K562 (cell line): ENCODE measurements at regions not wholly inside any gene's neighbourhood (a gene's known extent, or its start where the extent isn't known, plus 50 kb on each side); places are given as distances from the start of the nearest gene placed in this dataset.

ENCODE experiments used
- ATAC-seq: fragments of 200-7000 bp; cut with Tn5 transposase; 3 replicates; pipeline ENCODE4 v1.9.1; 2020; ENCODE audit warnings: moderate library complexity
- BruUV-seq: library from RNA; stranded (reverse); fragments of 400-500 nt; replicated peaks from 2 replicates; lab custom pipeline; 2021; lab: Mats Ljungman, UMichigan
- CTCF ChIA-PET: fragments of 300-600 bp; formaldehyde crosslinking; extraction: SDS; loops from one replicate; lab custom pipeline; 2021; ENCODE audit warnings: low intra/inter-chr PET ratio; lab: Yijun Ruan, JAX
- POLR2A ChIA-PET: fragments of 300-600, 350-650 bp; sonication (Branson Sonifier 250); formaldehyde crosslinking; extraction: SDS; loops from one replicate; lab custom pipeline; 2021; ENCODE audit warnings: antibody characterized with exemption, inconsistent platforms; lab: Yijun Ruan, JAX
- DNase-seq, 4 experiments: peaks; one replicate each; pipeline versions ENCODE4 v3.0.0 to v3.0.0-alpha.2; 2011 to 2018; ENCODE audit warnings: low spot score in 3 of 4, mixed read lengths in 3 of 4; ENCODE audit errors: extremely low read depth in 1 of 4
- FAIRE-seq: peaks from 2 replicates; lab custom pipeline; 2011; peaks lifted over from hg19 to GRCh38; lab: Jason Lieb, UNC
- H2AFZ ChIP-seq: 2 replicates; pipeline ENCODE4 v1.6.0; 2011; ENCODE audit warnings: low read depth, low read length, control low read depth, inconsistent platforms
- H3K27ac ChIP-seq: fragments of 200-600 bp; 3 replicates; pipeline ENCODE4 v1.8.0; 2011; ENCODE audit warnings: low read depth, mild to moderate bottlenecking, control low read depth, inconsistent platforms, low read length, moderate library complexity, mixed read lengths; ENCODE audit errors: extremely low read depth
- H3K27me3 ChIP-seq, 2 experiments: fragments of 300-600 bp in 1 of 2; 2 replicates in 1 of 2; 3 replicates in 1 of 2; pipeline versions ENCODE4 v1.6.0 to v1.8.0; 2011; ENCODE audit warnings: inconsistent platforms in 2 of 2, low read length in 2 of 2, mild to moderate bottlenecking in 1 of 2, mixed read lengths in 1 of 2, moderate library complexity in 1 of 2; ENCODE audit not compliant: control insufficient read depth in 2 of 2, insufficient read depth in 2 of 2
- H3K36me3 ChIP-seq: fragments of 300-600 bp; 3 replicates; pipeline ENCODE4 v1.8.0; 2011; ENCODE audit warnings: mild to moderate bottlenecking, low read length, inconsistent platforms; ENCODE audit not compliant: control insufficient read depth, insufficient read depth
- H3K4me1 ChIP-seq, 2 experiments: fragments of 200-600 bp in 1 of 2; replicated peaks in 1 of 2; 2 replicates in 1 of 2; 3 replicates in 1 of 2; pipeline versions ENCODE4 v1.5.1 to v1.8.0; 2011; ENCODE audit warnings: inconsistent platforms in 2 of 2, low read length in 2 of 2, mild to moderate bottlenecking in 1 of 2, mixed read lengths in 1 of 2, moderate library complexity in 1 of 2; ENCODE audit not compliant: control insufficient read depth in 2 of 2, insufficient read depth in 2 of 2
- H3K4me2 ChIP-seq: 2 replicates; pipeline ENCODE4 v1.6.1; 2011; ENCODE audit warnings: low read length, control low read depth, inconsistent platforms, mixed read lengths; ENCODE audit not compliant: insufficient read depth
- H3K4me3 ChIP-seq: fragments of 200-600 bp; sonication (generic), shearing (Covaris generic); 2 replicates; pipeline ENCODE4 v1.5.1; 2016; ENCODE audit warnings: control low read depth, inconsistent platforms
- H3K79me2 ChIP-seq: fragments of 200-600 bp; 3 replicates; pipeline ENCODE4 v1.8.0; 2011; ENCODE audit warnings: low read length, inconsistent platforms; ENCODE audit not compliant: control insufficient read depth, insufficient read depth
- H3K9ac ChIP-seq, 2 experiments: 2 replicates each; pipeline versions ENCODE4 v1.6.0 to v1.6.1; 2011; ENCODE audit warnings: low read depth in 2 of 2, low read length in 2 of 2, control low read depth in 1 of 2, inconsistent platforms in 1 of 2, mild to moderate bottlenecking in 1 of 2, mixed read lengths in 1 of 2; ENCODE audit not compliant: insufficient read depth in 1 of 2
- H3K9me1 ChIP-seq: one replicate; pipeline ENCODE4 v1.6.0; 2011; ENCODE audit warnings: inconsistent platforms, mild to moderate bottlenecking, low read length, moderate library complexity; ENCODE audit not compliant: control insufficient read depth, insufficient read depth
- H3K9me3 ChIP-seq: replicated peaks from 2 replicates; pipeline ENCODE4 v1.5.1; 2011; ENCODE audit warnings: low read depth, low read length, inconsistent platforms; ENCODE audit not compliant: control insufficient read depth, insufficient read depth
- H4K20me1 ChIP-seq: replicated peaks from 2 replicates; pipeline ENCODE4 v1.6.1; 2011; ENCODE audit warnings: low read length, inconsistent platforms, mixed read lengths; ENCODE audit not compliant: control insufficient read depth, insufficient read depth
- ASH1L ChIP-seq: fragments of 450-650 bp; IDR thresholded peaks from 2 replicates; pipeline ENCODE4 v1.6.1; 2018; ENCODE audit warnings: borderline replicate concordance, mild to moderate bottlenecking, low read depth; ENCODE audit not compliant: partially characterized antibody
- ELF4 ChIP-seq: fragments of 450-650 bp; formaldehyde crosslinking; IDR thresholded peaks from 2 replicates; pipeline ENCODE4 v1.4.0; 2022; ENCODE audit warnings: missing genetic modification characterization
- FOXA1 ChIP-seq: fragments of 450-650 bp; IDR thresholded peaks from 2 replicates; pipeline ENCODE4 v1.6.1; 2016; ENCODE audit warnings: mild to moderate bottlenecking, borderline replicate concordance
- HNRNPL ChIP-seq: fragments of 200-400 bp; formaldehyde crosslinking; IDR thresholded peaks from 2 replicates; pipeline ENCODE4 v1.6.1; 2017; ENCODE audit warnings: low read depth, mild to moderate bottlenecking, low read length
- MCM5 ChIP-seq: fragments of 450-650 bp; IDR thresholded peaks from 2 replicates; pipeline ENCODE4 v1.6.1; 2016; ENCODE audit warnings: low read depth
- NR2F6 ChIP-seq: fragments of 450-650 bp; formaldehyde crosslinking; IDR thresholded peaks from 2 replicates; pipeline ENCODE4 v1.4.0; 2020; ENCODE audit warnings: mild to moderate bottlenecking
- PHF20 ChIP-seq: fragments of 450-650 bp; IDR thresholded peaks from 2 replicates; pipeline ENCODE4 v1.6.1; 2018; ENCODE audit not compliant: partially characterized antibody
- PREB ChIP-seq: sonication (generic); formaldehyde crosslinking; IDR thresholded peaks from 2 replicates; pipeline ENCODE4 v1.8.1; 2023; ENCODE audit warnings: mild to moderate bottlenecking, missing genetic modification reagents
- SRSF3 ChIP-seq: fragments of 200-400 bp; formaldehyde crosslinking; IDR thresholded peaks from 2 replicates; pipeline ENCODE4 v1.6.1; 2016; ENCODE audit warnings: mild to moderate bottlenecking, low read length, moderate library complexity; ENCODE audit not compliant: insufficient read depth
- TCF7 ChIP-seq: sonication (generic); IDR thresholded peaks from 2 replicates; pipeline ENCODE4 v1.6.1; 2016; ENCODE audit warnings: antibody characterized with exemption, borderline replicate concordance
- ZKSCAN8 ChIP-seq: fragments of 200-800 bp; sonication (Bioruptor generic); IDR thresholded peaks from 2 replicates; pipeline ENCODE4 v1.6.1; 2016; ENCODE audit warnings: missing genetic modification characterization, missing compliant biosample characterization
- WGBS: fragments of 100-300 bp; shearing (Covaris generic); methylation state at CpG from one replicate; pipeline ENCODE4 v1.1.6; 2016; ENCODE audit warnings: low coverage, mixed read lengths; ENCODE audit not compliant: insufficient coverage; ENCODE audit errors: missing lambda C conversion rate; 5-methylcytosine and 5-hydroxymethylcytosine counted together
- in situ Hi-C: fragments of 300-500 bp; cut with MboI; formaldehyde crosslinking; loops from 4 replicates; pipeline ENCODE4 v1.15.0; 2018; ENCODE audit warnings: inconsistent platforms, mixed read lengths
- intact Hi-C: fragments of 100-400 bp; cut with micrococcal nuclease; formaldehyde crosslinking; loops from 2 replicates; pipeline ENCODE4 v1.14.2; 2022
- TF ChIP-seq, protein P1 (sequence below): fragments of 450-650 bp; formaldehyde crosslinking; IDR thresholded peaks from 2 replicates; pipeline ENCODE4 v1.4.0; 2020; ENCODE audit warnings: mild to moderate bottlenecking, moderate library complexity
- TF ChIP-seq, protein P2 (sequence below), 2 experiments: fragments of 450-650 bp in 1 of 2; sonication (generic) in 1 of 2; formaldehyde crosslinking; conservative IDR thresholded peaks; 2 replicates each; pipeline versions ENCODE4 v1.4.0 to v1.8.1; 2020 to 2022; ENCODE audit warnings: mild to moderate bottlenecking in 1 of 2, missing genetic modification reagents in 1 of 2
- TF ChIP-seq, protein P3 (sequence below): sonication (generic); formaldehyde crosslinking; IDR thresholded peaks from 2 replicates; pipeline ENCODE4 v1.8.0; 2023; ENCODE audit warnings: mild to moderate bottlenecking, missing genetic modification reagents

GRCh38 chr18:71326826-71327225, 1038.0 kb downstream of the SOCS6 start (continued):
- TF ChIP-seq, protein P1, sequence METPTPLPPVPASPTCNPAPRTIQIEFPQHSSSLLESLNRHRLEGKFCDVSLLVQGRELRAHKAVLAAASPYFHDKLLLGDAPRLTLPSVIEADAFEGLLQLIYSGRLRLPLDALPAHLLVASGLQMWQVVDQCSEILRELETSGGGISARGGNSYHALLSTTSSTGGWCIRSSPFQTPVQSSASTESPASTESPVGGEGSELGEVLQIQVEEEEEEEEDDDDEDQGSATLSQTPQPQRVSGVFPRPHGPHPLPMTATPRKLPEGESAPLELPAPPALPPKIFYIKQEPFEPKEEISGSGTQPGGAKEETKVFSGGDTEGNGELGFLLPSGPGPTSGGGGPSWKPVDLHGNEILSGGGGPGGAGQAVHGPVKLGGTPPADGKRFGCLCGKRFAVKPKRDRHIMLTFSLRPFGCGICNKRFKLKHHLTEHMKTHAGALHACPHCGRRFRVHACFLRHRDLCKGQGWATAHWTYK (CRISPR knock-in tag): no peak
- no peak for TF ChIP-seq ELF4
- no peak for TF ChIP-seq TCF7
- no peak for TF ChIP-seq ASH1L
- no peak for TF ChIP-seq PREB (CRISPR knock-in tag)
- TF ChIP-seq SRSF3: no peak
- no peak for TF ChIP-seq ZKSCAN8 (CRISPR knock-in tag)
- TF ChIP-seq NR2F6: no peak
- no peak for TF ChIP-seq PHF20

DNA sequence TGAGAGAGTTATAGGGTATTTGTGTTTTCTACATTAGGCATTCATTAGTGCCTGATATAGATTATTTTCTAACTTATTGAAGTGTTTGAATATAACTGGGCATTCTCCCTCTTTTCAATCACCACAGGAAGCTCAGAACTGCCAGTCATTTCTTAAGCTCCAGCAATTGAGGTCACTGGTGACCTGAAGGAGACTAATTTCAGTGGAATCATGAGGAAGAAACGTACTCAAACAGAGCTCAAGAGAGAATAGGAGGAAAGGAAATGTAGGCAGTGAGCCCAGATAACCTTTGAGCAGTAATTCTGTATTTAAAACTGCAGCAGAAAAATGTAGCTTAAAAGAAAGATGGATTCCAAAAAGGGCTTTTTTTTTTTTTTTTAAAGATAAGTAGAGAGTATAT, 1035.5 kb downstream of the SOCS6 start:
- in situ Hi-C loops: no loop called here
- no peak overlapping the region for H3K9ac ChIP-seq
- FAIRE-seq (no peak), ATAC-seq (no peak), DNase-seq (no peak)
- no peak overlapping the region for H2AFZ ChIP-seq
- H3K36me3 ChIP-seq: no peaks in the 10 kb centered on the region
- ChIA-PET POLR2A (no interaction called here), CTCF (no interaction called here)
- H3K9me3 ChIP-seq: no peaks in the 10 kb centered on the region; the same call in 1 of the 2 replicates
- no peak overlapping the region for H3K4me3 ChIP-seq
- no peaks in the 10 kb centered on the region for H3K79me2 ChIP-seq
- intact Hi-C loops: no loop called here
- H3K4me2 ChIP-seq: no peak overlapping the region
- no peaks in the 10 kb centered on the region for H4K20me1 ChIP-seq
- H3K27ac ChIP-seq: no peak overlapping the region
- no TSS peak for BruUV-seq
- H3K27me3 ChIP-seq: no peaks in the 10 kb centered on the region
- no peaks in the 10 kb centered on the region for H3K9me1 ChIP-seq
- WGBS: 0% methylated on average over 1 of the region's 1 CpG
- H3K4me1 ChIP-seq: no peaks in the 10 kb centered on the region
- TF ChIP-seq FOXA1 (no peak), HNRNPL (no peak), MCM5 (no peak)
- TF ChIP-seq, protein P2, sequence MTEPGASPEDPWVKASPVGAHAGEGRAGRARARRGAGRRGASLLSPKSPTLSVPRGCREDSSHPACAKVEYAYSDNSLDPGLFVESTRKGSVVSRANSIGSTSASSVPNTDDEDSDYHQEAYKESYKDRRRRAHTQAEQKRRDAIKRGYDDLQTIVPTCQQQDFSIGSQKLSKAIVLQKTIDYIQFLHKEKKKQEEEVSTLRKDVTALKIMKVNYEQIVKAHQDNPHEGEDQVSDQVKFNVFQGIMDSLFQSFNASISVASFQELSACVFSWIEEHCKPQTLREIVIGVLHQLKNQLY (CRISPR knock-in tag; conservative IDR thresholded peaks at IDR 0.05): no peak
- TF ChIP-seq, protein P3, sequence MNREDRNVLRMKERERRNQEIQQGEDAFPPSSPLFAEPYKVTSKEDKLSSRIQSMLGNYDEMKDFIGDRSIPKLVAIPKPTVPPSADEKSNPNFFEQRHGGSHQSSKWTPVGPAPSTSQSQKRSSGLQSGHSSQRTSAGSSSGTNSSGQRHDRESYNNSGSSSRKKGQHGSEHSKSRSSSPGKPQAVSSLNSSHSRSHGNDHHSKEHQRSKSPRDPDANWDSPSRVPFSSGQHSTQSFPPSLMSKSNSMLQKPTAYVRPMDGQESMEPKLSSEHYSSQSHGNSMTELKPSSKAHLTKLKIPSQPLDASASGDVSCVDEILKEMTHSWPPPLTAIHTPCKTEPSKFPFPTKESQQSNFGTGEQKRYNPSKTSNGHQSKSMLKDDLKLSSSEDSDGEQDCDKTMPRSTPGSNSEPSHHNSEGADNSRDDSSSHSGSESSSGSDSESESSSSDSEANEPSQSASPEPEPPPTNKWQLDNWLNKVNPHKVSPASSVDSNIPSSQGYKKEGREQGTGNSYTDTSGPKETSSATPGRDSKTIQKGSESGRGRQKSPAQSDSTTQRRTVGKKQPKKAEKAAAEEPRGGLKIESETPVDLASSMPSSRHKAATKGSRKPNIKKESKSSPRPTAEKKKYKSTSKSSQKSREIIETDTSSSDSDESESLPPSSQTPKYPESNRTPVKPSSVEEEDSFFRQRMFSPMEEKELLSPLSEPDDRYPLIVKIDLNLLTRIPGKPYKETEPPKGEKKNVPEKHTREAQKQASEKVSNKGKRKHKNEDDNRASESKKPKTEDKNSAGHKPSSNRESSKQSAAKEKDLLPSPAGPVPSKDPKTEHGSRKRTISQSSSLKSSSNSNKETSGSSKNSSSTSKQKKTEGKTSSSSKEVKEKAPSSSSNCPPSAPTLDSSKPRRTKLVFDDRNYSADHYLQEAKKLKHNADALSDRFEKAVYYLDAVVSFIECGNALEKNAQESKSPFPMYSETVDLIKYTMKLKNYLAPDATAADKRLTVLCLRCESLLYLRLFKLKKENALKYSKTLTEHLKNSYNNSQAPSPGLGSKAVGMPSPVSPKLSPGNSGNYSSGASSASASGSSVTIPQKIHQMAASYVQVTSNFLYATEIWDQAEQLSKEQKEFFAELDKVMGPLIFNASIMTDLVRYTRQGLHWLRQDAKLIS (CRISPR knock-in tag): no peak
